Testis (tissue), 2 donors: ENCODE measurements at regions not wholly inside any gene's neighbourhood (a gene's known extent, or its start where the extent isn't known, plus 50 kb on each side); places are given as distances from the start of the nearest gene placed in this dataset.

Experiments used
- DNase-seq: peaks from one replicate; pipeline ENCODE4 v3.0.0-alpha.2; 2019
- H3K27ac ChIP-seq, 2 donors: fragments of 200-600 bp; sonication (generic); one replicate each; pipeline ENCODE4 v1.5.1; 2019
- H3K27me3 ChIP-seq: fragments of 200-600 bp; sonication (generic); one replicate; pipeline ENCODE4 v1.5.1; 2019
- H3K36me3 ChIP-seq: fragments of 200-600 bp; sonication (generic); one replicate; pipeline ENCODE4 v1.5.1; 2017; ENCODE audit warnings: low read depth; ENCODE audit errors: missing control alignments
- H3K4me1 ChIP-seq: fragments of 200-600 bp; sonication (generic); one replicate; pipeline ENCODE4 v1.5.1; 2019
- H3K4me3 ChIP-seq, 2 donors: fragments of 200-600 bp; sonication (generic); one replicate each; pipeline ENCODE4 v1.5.1; 2017 to 2019
- H3K9me3 ChIP-seq: fragments of 200-600 bp; sonication (generic); one replicate; pipeline ENCODE4 v1.5.1; 2017
- CTCF ChIP-seq, 3 experiments: fragments of 450-650 bp in 2 of 3; fragments of 200-600 bp in 1 of 3; sonication (generic) in 1 of 3; IDR thresholded peaks; one replicate each; pipeline ENCODE4 v1.5.1; 2016 to 2019; ENCODE audit warnings: antibody characterized with exemption in 3 of 3, mild to moderate bottlenecking in 2 of 3, moderate library complexity in 1 of 3
- POLR2A ChIP-seq: fragments of 450-650 bp; IDR thresholded peaks from one replicate; pipeline ENCODE4 v1.6.1; 2017; ENCODE audit warnings: antibody characterized with exemption, mild to moderate bottlenecking, moderate library complexity
- WGBS, 2 donors: methylation state at CpG; one replicate each; pipeline ENCODE4 v1.1.5; 2018; 5-methylcytosine and 5-hydroxymethylcytosine counted together
- intact Hi-C: fragments of 100-400 bp; cut with DNase I; formaldehyde crosslinking; loops from one replicate; pipeline ENCODE4 v1.15.1; 2023; ENCODE audit warnings: low total_unique reads

- intact Hi-C loops: no loop called here
- Histone ChIP-seq H3K4me1 (no peaks in the 10 kb centered on the region), H3K4me3 (no peak overlapping the region), H3K27me3 (no peaks in the 10 kb centered on the region), H3K9me3 (no peaks in the 10 kb centered on the region), H3K36me3 (no peaks in the 10 kb centered on the region), H3K27ac (no peak overlapping the region)
- TF ChIP-seq POLR2A: no peak
- no peak for TF ChIP-seq CTCF (IDR thresholded peaks at IDR 0.05)
- no peak for DNase-seq
Observed at GRCh38 chr12:91889910-91890309, 255.7 kb downstream of the BTG1 start.

GRCh38 chr12:91889059-91889458 is 256.6 kb downstream of the BTG1 start:
- no peaks in the 10 kb centered on the region for H3K9me3 ChIP-seq
- 97 to 100% methylated on average over 2 of the region's 2 CpGs for WGBS, 2 donors
- no peaks in the 10 kb centered on the region for H3K36me3 ChIP-seq
- H3K27ac ChIP-seq: no peak overlapping the region
- H3K4me1 ChIP-seq: no peaks in the 10 kb centered on the region
- intact Hi-C loops: no loop called here
- no peaks in the 10 kb centered on the region for H3K27me3 ChIP-seq
- no peak overlapping the region for H3K4me3 ChIP-seq
- DNase-seq: no peak
- TF ChIP-seq POLR2A (no peak), CTCF (IDR thresholded peaks at IDR 0.05) (no peak)

- H3K4me3 ChIP-seq: no peak overlapping the region
- no peak for DNase-seq
- H3K36me3 ChIP-seq: no peaks in the 10 kb centered on the region
- TF ChIP-seq CTCF (IDR thresholded peaks at IDR 0.05) (no peak), POLR2A (no peak)
- 92 to 94% methylated on average over 2 of the region's 2 CpGs for WGBS, 2 donors
- H3K27me3 ChIP-seq: no peaks in the 10 kb centered on the region
- no peaks in the 10 kb centered on the region for H3K4me1 ChIP-seq
- H3K9me3 ChIP-seq: no peaks in the 10 kb centered on the region
- intact Hi-C loops: no loop called here
- no peak overlapping the region for H3K27ac ChIP-seq
Observed at GRCh38 chr12:91887957-91888356, 257.7 kb downstream of the BTG1 start.

- no peaks in the 10 kb centered on the region for H3K9me3 ChIP-seq
- TF ChIP-seq CTCF (IDR thresholded peaks at IDR 0.05): no peak
- no peak for TF ChIP-seq POLR2A
- no peak for DNase-seq
- H3K4me3 ChIP-seq: no peak overlapping the region
- no peaks in the 10 kb centered on the region for H3K36me3 ChIP-seq
- WGBS, 2 donors: 92 to 97% methylated on average over 5 of the region's 5 CpGs
- H3K4me1 ChIP-seq: no peaks in the 10 kb centered on the region
- intact Hi-C loops: no loop called here
- H3K27me3 ChIP-seq: no peaks in the 10 kb centered on the region
- no peak overlapping the region for H3K27ac ChIP-seq
Observed at GRCh38 chr12:91885851-91886731, 259.6 kb downstream of the BTG1 start.

GRCh38 chr12:91884230-91884629 is 261.4 kb downstream of the BTG1 start:
- intact Hi-C loops: no loop called here
- no peak overlapping the region for H3K4me3 ChIP-seq
- DNase-seq: no peak
- H3K9me3 ChIP-seq: no peaks in the 10 kb centered on the region
- WGBS, 2 donors: 87 to 94% methylated on average over 3 of the region's 3 CpGs
- no peaks in the 10 kb centered on the region for H3K36me3 ChIP-seq
- no peaks in the 10 kb centered on the region for H3K27me3 ChIP-seq
- H3K27ac ChIP-seq: no peak overlapping the region
- TF ChIP-seq POLR2A: no peak
- TF ChIP-seq CTCF (IDR thresholded peaks at IDR 0.05): no peak
- no peaks in the 10 kb centered on the region for H3K4me1 ChIP-seq
